ENCODE measurements at regions not wholly inside any gene's neighbourhood (a gene's known extent, or its start where the extent isn't known, plus 50 kb on each side); places are given as distances from the start of the nearest gene placed in this dataset.

GRCh38 chrX:63434206-63434605, 83.1 kb upstream of the SPIN4 start:
- H3K9me1 ChIP-seq (replicated peaks; ENCODE audit: control insufficient read depth, extremely low read depth, insufficient read depth, low read length), result no peaks in the 10 kb centered on the region
- no peaks in the 10 kb centered on the region for H3K9me3 ChIP-seq (replicated peaks; ENCODE audit: control insufficient read depth, insufficient read depth, low read length)
- TF ChIP-seq, protein P1, sequence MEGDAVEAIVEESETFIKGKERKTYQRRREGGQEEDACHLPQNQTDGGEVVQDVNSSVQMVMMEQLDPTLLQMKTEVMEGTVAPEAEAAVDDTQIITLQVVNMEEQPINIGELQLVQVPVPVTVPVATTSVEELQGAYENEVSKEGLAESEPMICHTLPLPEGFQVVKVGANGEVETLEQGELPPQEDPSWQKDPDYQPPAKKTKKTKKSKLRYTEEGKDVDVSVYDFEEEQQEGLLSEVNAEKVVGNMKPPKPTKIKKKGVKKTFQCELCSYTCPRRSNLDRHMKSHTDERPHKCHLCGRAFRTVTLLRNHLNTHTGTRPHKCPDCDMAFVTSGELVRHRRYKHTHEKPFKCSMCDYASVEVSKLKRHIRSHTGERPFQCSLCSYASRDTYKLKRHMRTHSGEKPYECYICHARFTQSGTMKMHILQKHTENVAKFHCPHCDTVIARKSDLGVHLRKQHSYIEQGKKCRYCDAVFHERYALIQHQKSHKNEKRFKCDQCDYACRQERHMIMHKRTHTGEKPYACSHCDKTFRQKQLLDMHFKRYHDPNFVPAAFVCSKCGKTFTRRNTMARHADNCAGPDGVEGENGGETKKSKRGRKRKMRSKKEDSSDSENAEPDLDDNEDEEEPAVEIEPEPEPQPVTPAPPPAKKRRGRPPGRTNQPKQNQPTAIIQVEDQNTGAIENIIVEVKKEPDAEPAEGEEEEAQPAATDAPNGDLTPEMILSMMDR (IDR thresholded peaks at IDR 0.05; ENCODE audit: extremely low read depth in 1 of 2, insufficient read depth in 1 of 2, low read depth in 1 of 2, low read length in 2 of 2), result no peak
- TF ChIP-seq POLR2AphosphoS5 (IDR thresholded peaks at IDR 0.05; ENCODE audit: insufficient read depth, low read depth, low read length) (no peak), FOS (IDR thresholded peaks at IDR 0.05; ENCODE audit: borderline replicate concordance, insufficient read depth, low read length) (no peak), JUN (IDR thresholded peaks at IDR 0.05; ENCODE audit: borderline replicate concordance, insufficient read depth, insufficient read length, low read depth) (no peak), GATA2 (IDR thresholded peaks at IDR 0.05; ENCODE audit: insufficient read depth, insufficient read length, low read depth, low read length) (no peak), POLR2A (IDR thresholded peaks at IDR 0.05; ENCODE audit: low read depth, low read length) (no peak), EZH2 (IDR thresholded peaks at IDR 0.05; ENCODE audit: borderline replicate concordance, low read depth, low read length, severe bottlenecking) (no peak), MYC (IDR thresholded peaks at IDR 0.05; ENCODE audit: low read depth, low read length) (no peak)
- TF ChIP-seq, protein P2, sequence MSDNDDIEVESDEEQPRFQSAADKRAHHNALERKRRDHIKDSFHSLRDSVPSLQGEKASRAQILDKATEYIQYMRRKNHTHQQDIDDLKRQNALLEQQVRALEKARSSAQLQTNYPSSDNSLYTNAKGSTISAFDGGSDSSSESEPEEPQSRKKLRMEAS (IDR thresholded peaks at IDR 0.05; ENCODE audit: insufficient read depth, insufficient read length), result no peak
- FAIRE-seq (no peak), DNase-seq (ENCODE audit: low read depth, low spot score) (no peak)
- H4K20me1 ChIP-seq (replicated peaks; ENCODE audit: control insufficient read depth, extremely low read depth, insufficient read depth, low read length), result no peaks in the 10 kb centered on the region
- no peak overlapping the region for H2AFZ ChIP-seq (ENCODE audit: low read depth, low read length)
- BruUV-seq (replicated peaks), result no TSS peak
- H3K4me1 ChIP-seq (ENCODE audit: control insufficient read depth, extremely low read depth, insufficient read depth, low read length), result no peaks in the 10 kb centered on the region
- dilution Hi-C loops (cut with MboI; ENCODE audit: extremely low pct_ligation_motif_present, low sequenced_read_pairs), result no loop called here
- intact Hi-C loops (cut with micrococcal nuclease), result no loop called here
- ChIA-PET POLR2A (no interaction called here), CTCF (no interaction called here)
- no peaks in the 10 kb centered on the region for H3K36me3 ChIP-seq (ENCODE audit: control insufficient read depth in 2 of 2, extremely low read depth in 1 of 2, insufficient read depth in 2 of 2, low read length in 2 of 2)
- H3K4me3 ChIP-seq (replicated peaks in 1 of 3; ENCODE audit: insufficient read depth in 1 of 3, low read depth in 1 of 3, low read length in 3 of 3), result no peak overlapping the region
- no peak overlapping the region for H3K4me2 ChIP-seq (ENCODE audit: insufficient read depth, low read length)
- H3K79me2 ChIP-seq (ENCODE audit: control insufficient read depth, insufficient read depth, low read length), result no peaks in the 10 kb centered on the region
- H3K9ac ChIP-seq (replicated peaks; ENCODE audit: extremely low read depth, insufficient read depth, low read length), result no peak overlapping the region
- H3K27ac ChIP-seq (ENCODE audit: insufficient read depth, low read depth, low read length), result no peak overlapping the region
- no peaks in the 10 kb centered on the region for H3K27me3 ChIP-seq (ENCODE audit: control insufficient read depth in 2 of 2, insufficient read depth in 2 of 2, low read length in 2 of 2)

All from endothelial cell of umbilical vein (primary cell).